Kasumi-1 (cell line): ENCODE measurements at regions not wholly inside any gene's neighbourhood (a gene's known extent, or its start where the extent isn't known, plus 50 kb on each side); places are given as distances from the start of the nearest gene placed in this dataset.
"Not testable (repeated sequence)": the region's sequence is repeated elsewhere in the genome, so short reads cannot be mapped to it uniquely, and the experiment has no call there.

Experiments used
- DNase-seq, 2 experiments: peaks; one replicate each; lab custom pipeline; 2025; lab: John Stamatoyannopoulos, UW

DNA sequence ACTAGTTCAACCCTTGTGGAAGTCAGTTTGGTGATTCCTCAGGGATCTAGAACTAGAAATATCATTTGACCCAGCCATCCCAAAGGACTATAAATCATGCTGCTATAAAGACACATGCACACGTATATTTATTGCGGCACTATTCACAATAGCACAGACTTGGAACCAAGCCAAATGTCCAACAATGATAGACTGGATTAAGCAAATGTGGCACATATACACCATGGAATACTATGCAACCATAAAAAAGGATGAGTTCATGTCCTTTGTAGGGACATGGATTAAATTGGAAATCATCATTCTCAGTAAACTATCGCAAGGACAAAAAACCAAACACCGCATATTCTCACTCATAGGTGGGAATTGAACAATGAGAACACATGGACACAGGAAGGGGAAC, 157.8 kb downstream of the MSN start:
- DNase-seq = not testable (repeated sequence)

DNA sequence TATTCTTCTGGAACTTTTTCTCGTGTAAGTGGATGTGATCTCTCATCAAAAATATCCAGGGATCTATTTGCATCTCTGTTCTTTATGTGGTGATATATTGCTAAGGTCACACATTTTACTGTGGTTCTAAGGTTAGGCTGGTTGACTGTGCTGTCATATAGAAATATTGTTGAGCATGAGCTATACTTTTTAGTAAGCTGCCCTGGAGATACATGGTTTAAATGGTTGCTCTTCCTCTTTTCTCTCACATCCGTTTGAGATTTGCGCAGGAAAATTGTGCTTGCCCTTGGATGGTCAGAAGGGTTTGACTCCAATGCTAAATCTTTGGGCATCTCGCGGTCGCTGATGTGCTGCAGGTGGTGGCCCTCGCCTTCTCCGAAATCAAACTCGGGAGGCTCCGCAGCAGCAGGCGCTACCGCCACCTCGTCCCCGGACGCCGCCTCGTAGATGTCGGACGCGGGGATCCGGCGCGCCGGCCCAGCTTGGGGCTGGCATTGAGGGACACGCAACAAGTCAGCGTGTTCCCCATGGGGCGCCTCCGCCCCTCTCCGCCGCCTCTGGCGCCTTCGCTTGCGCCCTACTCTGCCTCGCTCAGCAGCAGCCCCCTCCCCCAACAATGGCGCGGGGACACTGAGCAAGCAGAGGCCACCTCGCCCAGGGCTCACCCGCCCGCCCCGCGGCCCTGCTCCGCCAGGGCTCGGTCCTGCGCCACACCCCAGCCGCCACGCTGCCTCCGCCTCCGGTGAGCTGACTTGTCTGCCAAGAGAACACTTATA, 154.5 kb downstream of the MSN start:
- peak; percentile 10 to 21 for DNase-seq

DNA sequence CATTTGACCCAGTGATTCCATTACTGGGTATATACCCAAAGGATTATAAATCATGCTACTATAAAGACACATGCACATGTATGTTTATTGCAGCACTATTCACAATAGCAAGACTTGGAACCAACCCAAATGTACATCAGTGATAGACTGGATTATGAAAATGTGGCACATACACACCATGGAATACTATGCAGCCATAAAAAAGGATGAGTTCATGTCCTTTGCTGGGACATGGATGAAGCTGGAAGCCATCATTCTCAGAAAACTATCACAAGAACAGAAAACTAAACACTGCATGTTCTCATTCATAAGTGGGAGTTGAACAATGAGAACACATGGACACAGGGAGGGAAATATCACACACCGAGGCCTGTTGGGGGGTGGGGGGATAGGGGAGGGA, 152.5 kb downstream of the MSN start:
- not testable (repeated sequence) for DNase-seq

DNA sequence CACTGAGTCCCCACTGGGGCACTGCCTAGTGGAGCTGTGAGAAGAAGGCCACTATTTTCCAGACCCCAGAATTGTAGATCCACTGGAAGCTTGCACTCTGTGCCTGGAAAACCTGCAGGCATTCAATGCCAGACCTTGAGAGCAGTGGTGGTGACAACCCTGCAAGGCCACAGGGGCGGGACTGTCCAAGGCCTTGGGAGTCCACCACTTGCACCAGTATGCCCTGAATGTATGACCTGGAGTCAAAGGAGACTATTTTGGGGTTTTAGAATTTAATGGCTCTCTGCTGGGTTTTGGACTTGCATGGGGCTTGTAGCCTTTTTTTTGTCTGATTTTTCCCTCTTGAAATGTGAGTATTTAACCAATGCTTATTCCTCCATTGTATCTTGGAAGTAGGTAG, 145.8 kb downstream of the MSN start:
- DNase-seq = no peak

DNA sequence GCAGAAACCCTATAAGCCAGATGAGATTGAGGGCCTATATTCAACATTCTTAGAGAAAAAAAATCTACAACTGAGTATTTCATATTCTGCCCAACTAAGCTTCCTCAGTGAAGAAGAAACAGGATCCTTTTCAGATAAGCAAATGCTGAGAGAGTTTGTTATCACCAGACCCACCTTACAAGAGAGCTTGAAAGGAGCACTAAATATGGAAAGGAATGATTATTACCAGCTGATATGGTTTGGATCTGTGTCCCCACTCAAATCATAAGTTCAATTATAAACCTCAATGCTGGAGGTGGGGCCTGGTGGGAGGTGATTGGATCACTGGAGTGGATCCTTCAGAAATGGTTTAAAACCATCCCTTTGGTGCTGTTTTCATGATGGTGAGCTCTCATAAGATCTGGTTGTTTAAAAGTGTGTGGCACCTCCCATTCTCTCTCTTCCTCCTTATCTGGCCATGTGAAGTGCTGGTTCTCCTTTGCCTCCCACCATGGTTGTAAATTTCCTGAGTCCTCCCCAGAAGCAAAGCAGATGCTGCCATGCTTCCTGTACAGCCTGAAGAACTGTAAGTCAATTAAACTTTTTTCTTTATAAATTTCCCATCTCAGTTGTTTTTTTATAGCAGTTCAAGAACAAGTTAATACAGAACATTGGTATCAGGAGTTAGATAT, 144.2 kb downstream of the MSN start:
- no peak for DNase-seq
